ENCODE measurements at regions not wholly inside any gene's neighbourhood (a gene's known extent, or its start where the extent isn't known, plus 50 kb on each side); places are given as distances from the start of the nearest gene placed in this dataset.

GRCh38 chr16:85319208-85319983 lies 207.1 kb upstream of the CIBAR2 start:
- Histone ChIP-seq H3K27me3 (ENCODE audit: control insufficient read depth, insufficient read depth, low read length) (no peaks in the 10 kb centered on the region), H3K4me3 (ENCODE audit: low read depth, low read length) (no peak overlapping the region), H3K36me3 (ENCODE audit: control insufficient read depth, insufficient read depth, low read length) (no peaks in the 10 kb centered on the region)
- no peak for TF ChIP-seq CTCF (IDR thresholded peaks at IDR 0.05; ENCODE audit: insufficient read depth, low read length, severe bottlenecking)
- FAIRE-seq: no peak
- DNase-seq (ENCODE audit: low read depth): no peak

GRCh38 chr16:85319984-85320440 lies 207.7 kb upstream of the CIBAR2 start:
- TF ChIP-seq CTCF (IDR thresholded peaks at IDR 0.05; ENCODE audit: insufficient read depth, low read length, severe bottlenecking): no peak
- H3K36me3 ChIP-seq (ENCODE audit: control insufficient read depth, insufficient read depth, low read length): no peaks in the 10 kb centered on the region
- no peak overlapping the region for H3K4me3 ChIP-seq (ENCODE audit: low read depth, low read length)
- DNase-seq (ENCODE audit: low read depth) (no peak), FAIRE-seq (no peak)
- H3K27me3 ChIP-seq (ENCODE audit: control insufficient read depth, insufficient read depth, low read length): no peaks in the 10 kb centered on the region

- DNase-seq (ENCODE audit: low read depth): no peak
- Histone ChIP-seq H3K36me3 (ENCODE audit: control insufficient read depth, insufficient read depth, low read length) (no peaks in the 10 kb centered on the region), H3K27me3 (ENCODE audit: control insufficient read depth, insufficient read depth, low read length) (no peaks in the 10 kb centered on the region), H3K4me3 (ENCODE audit: low read depth, low read length) (no peak overlapping the region)
- no peak for FAIRE-seq
- no peak for TF ChIP-seq CTCF (IDR thresholded peaks at IDR 0.05; ENCODE audit: insufficient read depth, low read length, severe bottlenecking)
These were observed 208.6 kb upstream of the CIBAR2 start for GRCh38 chr16:85320677-85321385.

GRCh38 chr16:85321509-85322271 lies 209.4 kb upstream of the CIBAR2 start:
- Histone ChIP-seq H3K27me3 (ENCODE audit: control insufficient read depth, insufficient read depth, low read length) (no peaks in the 10 kb centered on the region), H3K36me3 (ENCODE audit: control insufficient read depth, insufficient read depth, low read length) (no peaks in the 10 kb centered on the region), H3K4me3 (ENCODE audit: low read depth, low read length) (no peak overlapping the region)
- TF ChIP-seq CTCF (IDR thresholded peaks at IDR 0.05; ENCODE audit: insufficient read depth, low read length, severe bottlenecking): no peak
- DNase-seq (ENCODE audit: low read depth) (no peak), FAIRE-seq (no peak)

GRCh38 chr16:85323230-85323960 lies 211.1 kb upstream of the CIBAR2 start:
- Histone ChIP-seq H3K4me3 (ENCODE audit: low read depth, low read length) (no peak overlapping the region), H3K36me3 (ENCODE audit: control insufficient read depth, insufficient read depth, low read length) (no peaks in the 10 kb centered on the region), H3K27me3 (ENCODE audit: control insufficient read depth, insufficient read depth, low read length) (no peaks in the 10 kb centered on the region)
- no peak for TF ChIP-seq CTCF (IDR thresholded peaks at IDR 0.05; ENCODE audit: insufficient read depth, low read length, severe bottlenecking)
- FAIRE-seq (no peak), DNase-seq (ENCODE audit: low read depth) (no peak)

All from bronchial epithelial cell (primary cell).